Keratinocyte (primary cell): ENCODE measurements at regions not wholly inside any gene's neighbourhood (a gene's known extent, or its start where the extent isn't known, plus 50 kb on each side); places are given as distances from the start of the nearest gene placed in this dataset.

Experiments used
- DNase-seq: peaks from one replicate; pipeline ENCODE4 v3.0.0-alpha.2; 2011; ENCODE audit warnings: low read depth, missing footprints, low spot score
- FAIRE-seq: peaks from 2 replicates; lab custom pipeline; 2011; peaks lifted over from hg19 to GRCh38; lab: Jason Lieb, UNC
- H2AFZ ChIP-seq: 2 replicates; pipeline ENCODE4 v1.6.0; 2012; ENCODE audit warnings: low read length, control low read depth, inconsistent platforms; ENCODE audit not compliant: control insufficient read depth
- H3K27ac ChIP-seq: 2 replicates; pipeline ENCODE4 v1.5.1; 2011; ENCODE audit warnings: low read length; ENCODE audit not compliant: control insufficient read depth, insufficient read depth
- H3K27me3 ChIP-seq: 3 replicates; pipeline ENCODE4 v1.6.0; 2011; ENCODE audit warnings: low read length; ENCODE audit not compliant: control insufficient read depth, insufficient read depth; ENCODE audit errors: extremely low read depth
- H3K36me3 ChIP-seq, 2 experiments: 2 replicates in 1 of 2; 3 replicates in 1 of 2; pipeline ENCODE4 v1.5.1; 2011; ENCODE audit warnings: low read length in 2 of 2, mild to moderate bottlenecking in 1 of 2; ENCODE audit not compliant: control insufficient read depth in 2 of 2, insufficient read depth in 2 of 2; ENCODE audit errors: extremely low read depth in 1 of 2
- H3K4me1 ChIP-seq: 3 replicates; pipeline ENCODE4 v1.5.1; 2011; ENCODE audit warnings: low read length; ENCODE audit not compliant: control insufficient read depth, insufficient read depth; ENCODE audit errors: extremely low read depth
- H3K4me2 ChIP-seq: 3 replicates; pipeline ENCODE4 v1.6.0; 2011; ENCODE audit warnings: low read depth, low read length; ENCODE audit not compliant: control insufficient read depth, insufficient read depth; ENCODE audit errors: extremely low read depth
- H3K4me3 ChIP-seq, 3 experiments: fragments of 200-600 bp in 1 of 3; sonication (generic) in 1 of 3; 2 replicates in 2 of 3; 3 replicates in 1 of 3; pipeline ENCODE4 v1.5.1; 2011 to 2016; ENCODE audit warnings: low read length in 3 of 3, mild to moderate bottlenecking in 3 of 3, control low read depth in 2 of 3, inconsistent platforms in 1 of 3, low read depth in 1 of 3, mixed read lengths in 1 of 3, mixed run types in 1 of 3, moderate library complexity in 1 of 3; ENCODE audit not compliant: control insufficient read depth in 2 of 3, insufficient read depth in 2 of 3; ENCODE audit errors: extremely low read depth in 1 of 3
- H3K79me2 ChIP-seq: 2 replicates; pipeline ENCODE4 v1.6.0; 2012; ENCODE audit warnings: low read length; ENCODE audit not compliant: control insufficient read depth, insufficient read depth
- H3K9ac ChIP-seq: 3 replicates; pipeline ENCODE4 v1.6.0; 2011; ENCODE audit warnings: low read length; ENCODE audit not compliant: control insufficient read depth, insufficient read depth; ENCODE audit errors: extremely low read depth
- H3K9me1 ChIP-seq: 3 replicates; pipeline ENCODE4 v1.6.0; 2011; ENCODE audit warnings: low read length; ENCODE audit not compliant: control insufficient read depth, insufficient read depth; ENCODE audit errors: extremely low read depth
- H3K9me3 ChIP-seq: 2 replicates; pipeline ENCODE4 v1.5.1; 2012; ENCODE audit warnings: low read depth, low read length; ENCODE audit not compliant: control insufficient read depth
- H4K20me1 ChIP-seq: 3 replicates; pipeline ENCODE4 v1.6.0; 2011; ENCODE audit warnings: low read length; ENCODE audit not compliant: control insufficient read depth, insufficient read depth; ENCODE audit errors: extremely low read depth
- EZH2 ChIP-seq: IDR thresholded peaks from one replicate; pipeline ENCODE4 v1.6.1; 2012; ENCODE audit warnings: inconsistent platforms, mild to moderate bottlenecking, low read length, moderate library complexity
- dilution Hi-C: fragments of 300-500 bp; cut with MboI; formaldehyde crosslinking; loops from one replicate; pipeline ENCODE4 v1.7.0; 2020; ENCODE audit warnings: low sequenced_read_pairs; ENCODE audit not compliant: extremely low pct_ligation_motif_present
- TF ChIP-seq, protein P1 (sequence below), 3 experiments: IDR thresholded peaks in 1 of 3; conservative IDR thresholded peaks in 1 of 3; optimal IDR thresholded peaks in 1 of 3; 2 replicates in 2 of 3; 3 replicates in 1 of 3; pipeline versions ENCODE3 to v1.5.1; 2011; ENCODE audit warnings: low read length in 3 of 3, mild to moderate bottlenecking in 3 of 3, moderate library complexity in 2 of 3, control low read depth in 1 of 3, inconsistent platforms in 1 of 3; ENCODE audit not compliant: insufficient read depth in 2 of 3; ENCODE audit errors: extremely low read depth in 1 of 3

GRCh38 chr15:88398011-88398410 lies 69.2 kb downstream of the MRPL46 start:
- no peak overlapping the region for H2AFZ ChIP-seq
- DNase-seq (no peak), FAIRE-seq (no peak)
- H3K27ac ChIP-seq, result no peak overlapping the region
- H4K20me1 ChIP-seq, result no peaks in the 10 kb centered on the region
- no peak overlapping the region for H3K4me2 ChIP-seq
- dilution Hi-C loops, result no loop called here
- H3K9me1 ChIP-seq, result no peaks in the 10 kb centered on the region
- H3K27me3 ChIP-seq, result no peaks in the 10 kb centered on the region
- no peaks in the 10 kb centered on the region for H3K4me1 ChIP-seq
- no peaks in the 10 kb centered on the region for H3K36me3 ChIP-seq
- H3K79me2 ChIP-seq, result no peaks in the 10 kb centered on the region
- no peaks in the 10 kb centered on the region for H3K9me3 ChIP-seq
- no peak for TF ChIP-seq EZH2
- TF ChIP-seq, protein P1, sequence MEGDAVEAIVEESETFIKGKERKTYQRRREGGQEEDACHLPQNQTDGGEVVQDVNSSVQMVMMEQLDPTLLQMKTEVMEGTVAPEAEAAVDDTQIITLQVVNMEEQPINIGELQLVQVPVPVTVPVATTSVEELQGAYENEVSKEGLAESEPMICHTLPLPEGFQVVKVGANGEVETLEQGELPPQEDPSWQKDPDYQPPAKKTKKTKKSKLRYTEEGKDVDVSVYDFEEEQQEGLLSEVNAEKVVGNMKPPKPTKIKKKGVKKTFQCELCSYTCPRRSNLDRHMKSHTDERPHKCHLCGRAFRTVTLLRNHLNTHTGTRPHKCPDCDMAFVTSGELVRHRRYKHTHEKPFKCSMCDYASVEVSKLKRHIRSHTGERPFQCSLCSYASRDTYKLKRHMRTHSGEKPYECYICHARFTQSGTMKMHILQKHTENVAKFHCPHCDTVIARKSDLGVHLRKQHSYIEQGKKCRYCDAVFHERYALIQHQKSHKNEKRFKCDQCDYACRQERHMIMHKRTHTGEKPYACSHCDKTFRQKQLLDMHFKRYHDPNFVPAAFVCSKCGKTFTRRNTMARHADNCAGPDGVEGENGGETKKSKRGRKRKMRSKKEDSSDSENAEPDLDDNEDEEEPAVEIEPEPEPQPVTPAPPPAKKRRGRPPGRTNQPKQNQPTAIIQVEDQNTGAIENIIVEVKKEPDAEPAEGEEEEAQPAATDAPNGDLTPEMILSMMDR (optimal IDR thresholded peaks at IDR 0.05 in 1 of 3, IDR thresholded peaks at IDR 0.05 in 1 of 3, conservative IDR thresholded peaks at IDR 0.05 in 1 of 3; ENCODE audit: extremely low read depth in 1 of 3, insufficient read depth in 2 of 3, low read length in 3 of 3), result no peak
- H3K4me3 ChIP-seq, result no peak overlapping the region
- no peak overlapping the region for H3K9ac ChIP-seq

- no peaks in the 10 kb centered on the region for H4K20me1 ChIP-seq
- H3K79me2 ChIP-seq, result no peaks in the 10 kb centered on the region
- no peak for DNase-seq
- dilution Hi-C loops, result no loop called here
- H3K27me3 ChIP-seq, result no peaks in the 10 kb centered on the region
- H3K9ac ChIP-seq, result no peak overlapping the region
- no peak for TF ChIP-seq EZH2
- TF ChIP-seq, protein P1 (optimal IDR thresholded peaks at IDR 0.05 in 1 of 3, IDR thresholded peaks at IDR 0.05 in 1 of 3, conservative IDR thresholded peaks at IDR 0.05 in 1 of 3; ENCODE audit: extremely low read depth in 1 of 3, insufficient read depth in 2 of 3, low read length in 3 of 3), result no peak
- H3K27ac ChIP-seq, result no peak overlapping the region
- no peaks in the 10 kb centered on the region for H3K36me3 ChIP-seq
- H3K4me1 ChIP-seq, result no peaks in the 10 kb centered on the region
- H3K4me3 ChIP-seq, result no peak overlapping the region
- H3K4me2 ChIP-seq, result no peak overlapping the region
- no peaks in the 10 kb centered on the region for H3K9me3 ChIP-seq
- no peak overlapping the region for H2AFZ ChIP-seq
- no peaks in the 10 kb centered on the region for H3K9me1 ChIP-seq
- no peak for FAIRE-seq
Measured at GRCh38 chr15:88397506-88397905, 69.7 kb downstream of the MRPL46 start.
